ENCODE measurements at regions not wholly inside any gene's neighbourhood (a gene's known extent, or its start where the extent isn't known, plus 50 kb on each side); places are given as distances from the start of the nearest gene placed in this dataset.

- H3K4me3 ChIP-seq (ENCODE audit: low read length) = no peak overlapping the region
- no peak for TF ChIP-seq CTCF (conservative IDR thresholded peaks at IDR 0.05; ENCODE audit: low read length)
- peak; percentile 46 for DNase-seq (ENCODE audit: low read depth)
These were observed 84.7 kb downstream of the MRPL46 start for GRCh38 chr15:88382482-88382983.

- no peak for TF ChIP-seq CTCF (conservative IDR thresholded peaks at IDR 0.05; ENCODE audit: low read length)
- no peak overlapping the region for H3K4me3 ChIP-seq (ENCODE audit: low read length)
- peak; percentile 66 for DNase-seq (ENCODE audit: low read depth)
These were observed 89.0 kb downstream of the MRPL46 start for GRCh38 chr15:88378188-88378637.

- no peak for DNase-seq (ENCODE audit: low read depth)
- no peak overlapping the region for H3K4me3 ChIP-seq (ENCODE audit: low read length)
- TF ChIP-seq CTCF (conservative IDR thresholded peaks at IDR 0.05; ENCODE audit: low read length) = no peak
These were observed 89.7 kb downstream of the MRPL46 start for GRCh38 chr15:88377509-88377908.

- H3K4me3 ChIP-seq (ENCODE audit: low read length) = no peak overlapping the region
- DNase-seq (ENCODE audit: low read depth) = peak; percentile 78
- TF ChIP-seq CTCF (conservative IDR thresholded peaks at IDR 0.05; ENCODE audit: low read length) = no peak
These were observed 90.5 kb downstream of the MRPL46 start for GRCh38 chr15:88376574-88377174.

GRCh38 chr15:88375234-88375927 is 91.8 kb downstream of the MRPL46 start:
- no peak overlapping the region; the same call in 1 of the 2 replicates for H3K4me3 ChIP-seq (ENCODE audit: low read length)
- peak; percentile 80 for DNase-seq (ENCODE audit: low read depth)

GRCh38 chr15:88365124-88365523 is 102.1 kb downstream of the MRPL46 start:
- DNase-seq (ENCODE audit: low read depth) = no peak
- no peak for TF ChIP-seq CTCF (conservative IDR thresholded peaks at IDR 0.05; ENCODE audit: low read length)
- H3K4me3 ChIP-seq (ENCODE audit: low read length) = no peak overlapping the region

More at GRCh38 chr15:88375234-88375927, 91.8 kb downstream of the MRPL46 start:
- TF ChIP-seq CTCF (conservative IDR thresholded peaks at IDR 0.05; ENCODE audit: low read length) = no peak
